GM18861 (cell line): ENCODE measurements at regions not wholly inside any gene's neighbourhood (a gene's known extent, or its start where the extent isn't known, plus 50 kb on each side); places are given as distances from the start of the nearest gene placed in this dataset.
"Not testable (repeated sequence)": the region's sequence is repeated elsewhere in the genome, so short reads cannot be mapped to it uniquely, and the experiment has no call there.

Source experiments
- ATAC-seq: cut with Tn5 transposase; IDR thresholded peaks from one replicate; pipeline ENCODE4 v1.9.1; 2021; ENCODE audit not compliant: unreplicated experiment

- no peak for ATAC-seq
These were observed 299.7 kb downstream of the DLEU7 start for GRCh38 chr13:50543782-50544181.

GRCh38 chr13:50544211-50544610 lies 299.3 kb downstream of the DLEU7 start:
- ATAC-seq: no peak

- not testable (repeated sequence) for ATAC-seq
These were observed 296.3 kb downstream of the DLEU7 start for GRCh38 chr13:50547175-50547574.

GRCh38 chr13:50548586-50548985 lies 294.9 kb downstream of the DLEU7 start:
- no peak for ATAC-seq

GRCh38 chr13:50549221-50549942 lies 294.1 kb downstream of the DLEU7 start:
- no peak for ATAC-seq

- no peak for ATAC-seq
These were observed 293.3 kb downstream of the DLEU7 start for GRCh38 chr13:50550151-50550550.

GRCh38 chr13:50552424-50552966 lies 291.0 kb downstream of the DLEU7 start:
- no peak for ATAC-seq

GRCh38 chr13:50561739-50562138 lies 281.8 kb downstream of the DLEU7 start:
- no peak for ATAC-seq

GRCh38 chr13:50566646-50567045 lies 276.8 kb downstream of the DLEU7 start:
- no peak for ATAC-seq

- ATAC-seq: no peak
These were observed 271.4 kb downstream of the DLEU7 start for GRCh38 chr13:50572129-50572528.

- ATAC-seq: no peak
These were observed 270.4 kb downstream of the DLEU7 start for GRCh38 chr13:50573066-50573465.

- ATAC-seq: no peak
These were observed 268.8 kb downstream of the DLEU7 start for GRCh38 chr13:50574731-50575130.

- ATAC-seq: no peak
These were observed 268.4 kb downstream of the DLEU7 start for GRCh38 chr13:50575138-50575537.

- ATAC-seq: no peak
These were observed 267.3 kb downstream of the DLEU7 start for GRCh38 chr13:50576156-50576555.

- ATAC-seq: no peak
These were observed 265.7 kb downstream of the DLEU7 start for GRCh38 chr13:50577806-50578205.

GRCh38 chr13:50580684-50581305 lies 262.7 kb downstream of the DLEU7 start:
- no peak for ATAC-seq

- no peak for ATAC-seq
These were observed 261.8 kb downstream of the DLEU7 start for GRCh38 chr13:50581586-50582196.

GRCh38 chr13:50584856-50585580 lies 258.5 kb downstream of the DLEU7 start:
- no peak for ATAC-seq

- no peak for ATAC-seq
These were observed 257.6 kb downstream of the DLEU7 start for GRCh38 chr13:50585674-50586413.

- ATAC-seq: no peak
These were observed 256.9 kb downstream of the DLEU7 start for GRCh38 chr13:50586414-50587083.
